H1 (cell line): ENCODE measurements at regions not wholly inside any gene's neighbourhood (a gene's known extent, or its start where the extent isn't known, plus 50 kb on each side); places are given as distances from the start of the nearest gene placed in this dataset.

ENCODE experiments used
- CTCF ChIA-PET: fragments of 300-600 bp; sonication (Branson Sonifier 250); formaldehyde crosslinking; loops from one replicate; lab custom pipeline; 2021; ENCODE audit not compliant: partially characterized antibody; lab: Charles Lee
- POLR2A ChIA-PET: fragments of 300-600 bp; sonication (Branson Sonifier 250); formaldehyde crosslinking; loops from one replicate; lab custom pipeline; 2021; ENCODE audit warnings: inconsistent platforms; ENCODE audit not compliant: partially characterized antibody; lab: Charles Lee
- DNase-seq, 2 experiments: peaks; one replicate each; pipeline versions ENCODE4 v3.0.0 to v3.0.0-alpha.2; 2010 to 2022; ENCODE audit warnings: low spot score in 2 of 2, low read depth in 1 of 2, mixed read lengths in 1 of 2
- FAIRE-seq: peaks from 2 replicates; lab custom pipeline; 2011; peaks lifted over from hg19 to GRCh38; lab: Jason Lieb, UNC
- H2AFZ ChIP-seq: 2 replicates; pipeline ENCODE4 v1.8.1; 2012; ENCODE audit warnings: low read length, inconsistent platforms
- H2AK5ac ChIP-seq: 2 replicates; pipeline ENCODE4 v1.6.1; 2013; ENCODE audit warnings: low read depth, low read length
- H2BK120ac ChIP-seq: replicated peaks from 2 replicates; pipeline ENCODE3; 2013; ENCODE audit warnings: low read depth, low read length, inconsistent platforms
- H2BK12ac ChIP-seq: 2 replicates; pipeline ENCODE4 v1.6.1; 2013; ENCODE audit warnings: low read depth, low read length
- H2BK15ac ChIP-seq: 2 replicates; pipeline ENCODE4 v1.6.1; 2013; ENCODE audit warnings: low read length
- H2BK20ac ChIP-seq: 2 replicates; pipeline ENCODE4 v1.6.1; 2013; ENCODE audit warnings: low read length
- H2BK5ac ChIP-seq: 2 replicates; pipeline ENCODE4 v1.6.1; 2013; ENCODE audit warnings: low read depth, low read length
- H3K14ac ChIP-seq: 2 replicates; pipeline ENCODE4 v1.6.1; 2013; ENCODE audit warnings: inconsistent platforms; ENCODE audit not compliant: insufficient read length
- H3K18ac ChIP-seq: 2 replicates; pipeline ENCODE4 v1.6.1; 2013; ENCODE audit warnings: low read length; ENCODE audit errors: extremely low read depth
- H3K23ac ChIP-seq: 2 replicates; pipeline ENCODE4 v1.6.1; 2013; ENCODE audit warnings: inconsistent platforms; ENCODE audit not compliant: insufficient read length
- H3K23me2 ChIP-seq: 2 replicates; pipeline ENCODE4 v1.6.1; 2013; ENCODE audit warnings: low read depth, low read length
- H3K27ac ChIP-seq: 2 replicates; pipeline ENCODE4 v1.6.1; 2011; ENCODE audit warnings: low read depth, low read length, inconsistent platforms
- H3K27me3 ChIP-seq, 4 experiments: replicated peaks in 1 of 4; 1 replicate in 1 of 4; 2 replicates in 3 of 4; pipeline versions ENCODE4 v1.6.1 to v1.8.1; 2011 to 2013; ENCODE audit warnings: low read length in 3 of 4, mild to moderate bottlenecking in 3 of 4, inconsistent platforms in 2 of 4, mixed read lengths in 2 of 4, moderate library complexity in 1 of 4; ENCODE audit not compliant: control insufficient read depth in 3 of 4, insufficient read depth in 3 of 4; ENCODE audit errors: extremely low read depth in 1 of 4
- H3K36me3 ChIP-seq, 4 experiments: 2 replicates each; pipeline versions ENCODE4 v1.6.1 to v1.8.1; 2011 to 2013; ENCODE audit warnings: mild to moderate bottlenecking in 4 of 4, low read length in 3 of 4, moderate library complexity in 2 of 4, control low read depth in 1 of 4, inconsistent platforms in 1 of 4; ENCODE audit not compliant: insufficient read depth in 4 of 4, control insufficient read depth in 2 of 4
- H3K4ac ChIP-seq: replicated peaks from 2 replicates; pipeline ENCODE3; 2013; ENCODE audit warnings: low read length, low read depth, mixed read lengths, inconsistent platforms; ENCODE audit not compliant: insufficient read length
- H3K4me1 ChIP-seq, 4 experiments: replicated peaks in 1 of 4; 1 replicate in 1 of 4; 2 replicates in 3 of 4; pipeline versions ENCODE4 v1.6.1 to v1.8.1; 2011 to 2013; ENCODE audit warnings: low read length in 3 of 4, inconsistent platforms in 2 of 4, mixed read lengths in 1 of 4; ENCODE audit not compliant: insufficient read depth in 4 of 4, control insufficient read depth in 3 of 4
- H3K4me2 ChIP-seq, 2 experiments: 2 replicates each; pipeline versions ENCODE4 v1.6.1 to v1.8.1; 2011 to 2013; ENCODE audit warnings: low read depth in 2 of 2, low read length in 2 of 2, control low read depth in 1 of 2, inconsistent platforms in 1 of 2, mild to moderate bottlenecking in 1 of 2; ENCODE audit not compliant: insufficient read depth in 1 of 2
- H3K4me3 ChIP-seq, 4 experiments: fragments of 200-600, 300-600 bp in 1 of 4; sonication (generic), shearing (Covaris generic), sonication (Bioruptor Twin) in 1 of 4; 2 replicates each; pipeline versions ENCODE4 v1.5.1 to v1.8.1; 2011 to 2016; ENCODE audit warnings: low read length in 4 of 4, low read depth in 3 of 4, control low read depth in 2 of 4, inconsistent platforms in 2 of 4, mild to moderate bottlenecking in 2 of 4, mixed read lengths in 1 of 4, moderate library complexity in 1 of 4; ENCODE audit not compliant: insufficient read depth in 2 of 4; ENCODE audit errors: extremely low read depth in 1 of 4
- H3K56ac ChIP-seq: replicated peaks from 2 replicates; pipeline ENCODE3; 2013; ENCODE audit warnings: low read depth, mild to moderate bottlenecking, mixed read lengths, low read length, inconsistent platforms; ENCODE audit not compliant: insufficient read length
- H3K79me1 ChIP-seq: 2 replicates; pipeline ENCODE4 v1.6.1; 2013; ENCODE audit warnings: low read depth, low read length, control low read depth
- H3K79me2 ChIP-seq, 2 experiments: 2 replicates each; pipeline versions ENCODE4 v1.6.1 to v1.8.1; 2012 to 2013; ENCODE audit warnings: low read length in 2 of 2, mild to moderate bottlenecking in 2 of 2, inconsistent platforms in 1 of 2; ENCODE audit not compliant: insufficient read depth in 2 of 2, control insufficient read depth in 1 of 2
- H3K9ac ChIP-seq, 4 experiments: replicated peaks in 1 of 4; 1 replicate in 1 of 4; 2 replicates in 3 of 4; pipeline versions ENCODE4 v1.6.1 to v1.8.1; 2011 to 2013; ENCODE audit warnings: low read depth in 3 of 4, low read length in 3 of 4, control low read depth in 2 of 4, mild to moderate bottlenecking in 2 of 4, moderate library complexity in 2 of 4, inconsistent platforms in 1 of 4; ENCODE audit errors: extremely low read depth in 1 of 4
- H3K9me3 ChIP-seq, 2 experiments: 2 replicates each; pipeline versions ENCODE4 v1.6.1 to v1.8.1; 2012 to 2013; ENCODE audit warnings: mild to moderate bottlenecking in 2 of 2, moderate library complexity in 2 of 2, control low read depth in 1 of 2, inconsistent platforms in 1 of 2, low read depth in 1 of 2, low read length in 1 of 2, mixed read lengths in 1 of 2; ENCODE audit not compliant: insufficient read depth in 2 of 2
- H4K20me1 ChIP-seq, 2 experiments: replicated peaks in 1 of 2; 2 replicates each; pipeline versions ENCODE3 to v1.8.1; 2011 to 2013; ENCODE audit warnings: inconsistent platforms in 2 of 2, low read length in 2 of 2, mild to moderate bottlenecking in 1 of 2; ENCODE audit not compliant: insufficient read depth in 2 of 2, control insufficient read depth in 1 of 2
- H4K5ac ChIP-seq: 2 replicates; pipeline ENCODE4 v1.6.1; 2013; ENCODE audit warnings: low read length, low read depth, mixed read lengths, inconsistent platforms; ENCODE audit not compliant: insufficient read length
- H4K8ac ChIP-seq: 2 replicates; pipeline ENCODE4 v1.8.0; 2013; ENCODE audit warnings: mild to moderate bottlenecking, moderate library complexity, low read length, inconsistent platforms; ENCODE audit not compliant: insufficient read depth; ENCODE audit errors: extremely low read depth
- H4K91ac ChIP-seq: replicated peaks from 2 replicates; pipeline ENCODE3; 2013; ENCODE audit warnings: low read length, mixed read lengths, inconsistent platforms; ENCODE audit not compliant: insufficient read length
- BACH1 ChIP-seq: IDR thresholded peaks from 2 replicates; pipeline ENCODE4 v1.6.1; 2012; ENCODE audit warnings: low read length, improper control_type of control experiment
- CTBP2 ChIP-seq: IDR thresholded peaks from 2 replicates; pipeline ENCODE4 v1.7.0; 2011; ENCODE audit warnings: borderline replicate concordance, mild to moderate bottlenecking, moderate library complexity, mixed read lengths, low read length; ENCODE audit not compliant: insufficient read depth, insufficient read length
- KDM4A ChIP-seq: IDR thresholded peaks from one replicate; pipeline ENCODE4 v1.7.1; 2012; ENCODE audit warnings: low read depth, mild to moderate bottlenecking, moderate library complexity, low read length, inconsistent platforms; ENCODE audit not compliant: severe bottlenecking
- NANOG ChIP-seq: IDR thresholded peaks from 2 replicates; pipeline ENCODE4 v1.6.1; 2011; ENCODE audit warnings: low read length, low read depth, mild to moderate bottlenecking, inconsistent platforms; ENCODE audit not compliant: insufficient read depth, poor library complexity, severe bottlenecking
- RNF2 ChIP-seq: fragments of 200-900, 300-1000 bp; sonication (generic); IDR thresholded peaks from 2 replicates; pipeline ENCODE4 v1.7.1; 2016; ENCODE audit warnings: borderline replicate concordance, low read depth, mild to moderate bottlenecking, antibody characterized with exemption, low read length; ENCODE audit not compliant: poor library complexity, severe bottlenecking; ENCODE audit errors: missing control alignments
- SP1 ChIP-seq: IDR thresholded peaks from 2 replicates; pipeline ENCODE4 v1.6.1; 2011; ENCODE audit warnings: low read depth, low read length
- SRF ChIP-seq: IDR thresholded peaks from 2 replicates; pipeline ENCODE4 v1.6.1; 2011; ENCODE audit warnings: mild to moderate bottlenecking, low read depth, low read length, moderate library complexity
- WGBS, 2 experiments: shearing (Covaris generic) in 1 of 2; methylation state at CpG; one replicate each; pipeline versions ENCODE4 v1.1.6 to v1.1.7; 2013 to 2015; ENCODE audit warnings: low lambda C conversion rate in 2 of 2, mixed read lengths in 2 of 2, inconsistent platforms in 1 of 2, low coverage in 1 of 2, missing lambda C conversion rate in 1 of 2; ENCODE audit not compliant: insufficient replicate concordance in 2 of 2, insufficient coverage in 1 of 2, insufficient read length in 1 of 2; ENCODE audit errors: extremely low coverage in 1 of 2, missing lambda C conversion rate in 1 of 2; 5-methylcytosine and 5-hydroxymethylcytosine counted together

- Histone ChIP-seq H2BK20ac (no peak overlapping the region), H3K4ac (no peak overlapping the region)
Observed at GRCh38 chrX:34764852-34765361, 107.8 kb upstream of the TMEM47 start.

More at GRCh38 chrX:34764852-34765361, 107.8 kb upstream of the TMEM47 start:
- Histone ChIP-seq H3K18ac (no peak overlapping the region; the same call in 1 of the 2 replicates), H4K20me1 (no peaks in the 10 kb centered on the region), H3K9me3 (no peaks in the 10 kb centered on the region), H3K27ac (no peak overlapping the region), H3K4me3 (peak overlapping the region in 1 of 4 experiments; percentile 22; a peak in 1 of 8 replicates), H3K4me1 (peaks cover 0 to 7% (median 3%) of the 10 kb centered on the region in 4 experiments; a peak in 3 of 7 replicates), H3K14ac (no peak overlapping the region), H2AFZ (no peak overlapping the region), H2BK12ac (no peak overlapping the region), H2AK5ac (no peak overlapping the region), H3K27me3 (no peaks in the 10 kb centered on the region), H3K4me2 (peak overlapping the region; percentile 2 to 57; a peak in 1 of 4 replicates), H3K9ac (no peak overlapping the region), H4K8ac (no peak overlapping the region), H3K79me2 (no peaks in the 10 kb centered on the region), H3K23me2 (no peaks in the 10 kb centered on the region), H4K91ac (no peak overlapping the region), H2BK15ac (no peak overlapping the region), H3K36me3 (no peaks in the 10 kb centered on the region), H3K79me1 (no peaks in the 10 kb centered on the region), H4K5ac (no peak overlapping the region), H2BK5ac (no peak overlapping the region), H3K23ac (no peak overlapping the region), H3K56ac (no peak overlapping the region), H2BK120ac (no peak overlapping the region)
- ChIA-PET POLR2A (no interaction called here), CTCF (interaction anchor here (1.2 kb wide), 1 partner anchor 127 kb away, joined by 3 read pairs; no protein-coding TSS in a partner anchor)
- WGBS, 2 experiments, result 51% methylated on average over 2 of the region's 2 CpGs; no CpG with 5 or more reads in 1 of the 2 experiments
- peak; percentile 75 for TF ChIP-seq NANOG
- TF ChIP-seq CTBP2, result no peak
- no peak for TF ChIP-seq KDM4A
- no peak for TF ChIP-seq RNF2
- TF ChIP-seq BACH1, result no peak
- TF ChIP-seq SRF, result peak; percentile 72
- TF ChIP-seq SP1, result peak; percentile 65
- DNase-seq (peak in 1 of 2 experiments; percentile 13), FAIRE-seq (peak; percentile 96)
